H1 (cell line): ENCODE measurements at regions not wholly inside any gene's neighbourhood (a gene's known extent, or its start where the extent isn't known, plus 50 kb on each side); places are given as distances from the start of the nearest gene placed in this dataset.

ENCODE experiments used
- CTCF ChIA-PET: fragments of 300-600 bp; sonication (Branson Sonifier 250); formaldehyde crosslinking; loops from one replicate; lab custom pipeline; 2021; ENCODE audit not compliant: partially characterized antibody; lab: Charles Lee
- POLR2A ChIA-PET: fragments of 300-600 bp; sonication (Branson Sonifier 250); formaldehyde crosslinking; loops from one replicate; lab custom pipeline; 2021; ENCODE audit warnings: inconsistent platforms; ENCODE audit not compliant: partially characterized antibody; lab: Charles Lee
- DNase-seq, 2 experiments: peaks; one replicate each; pipeline versions ENCODE4 v3.0.0 to v3.0.0-alpha.2; 2010 to 2022; ENCODE audit warnings: low spot score in 2 of 2, low read depth in 1 of 2, mixed read lengths in 1 of 2
- FAIRE-seq: peaks from 2 replicates; lab custom pipeline; 2011; peaks lifted over from hg19 to GRCh38; lab: Jason Lieb, UNC
- H2AFZ ChIP-seq: 2 replicates; pipeline ENCODE4 v1.8.1; 2012; ENCODE audit warnings: low read length, inconsistent platforms
- H2AK5ac ChIP-seq: 2 replicates; pipeline ENCODE4 v1.6.1; 2013; ENCODE audit warnings: low read depth, low read length
- H2BK120ac ChIP-seq: replicated peaks from 2 replicates; pipeline ENCODE3; 2013; ENCODE audit warnings: low read depth, low read length, inconsistent platforms
- H2BK12ac ChIP-seq: 2 replicates; pipeline ENCODE4 v1.6.1; 2013; ENCODE audit warnings: low read depth, low read length
- H2BK15ac ChIP-seq: 2 replicates; pipeline ENCODE4 v1.6.1; 2013; ENCODE audit warnings: low read length
- H2BK20ac ChIP-seq: 2 replicates; pipeline ENCODE4 v1.6.1; 2013; ENCODE audit warnings: low read length
- H2BK5ac ChIP-seq: 2 replicates; pipeline ENCODE4 v1.6.1; 2013; ENCODE audit warnings: low read depth, low read length
- H3K14ac ChIP-seq: 2 replicates; pipeline ENCODE4 v1.6.1; 2013; ENCODE audit warnings: inconsistent platforms; ENCODE audit not compliant: insufficient read length
- H3K18ac ChIP-seq: 2 replicates; pipeline ENCODE4 v1.6.1; 2013; ENCODE audit warnings: low read length; ENCODE audit errors: extremely low read depth
- H3K23ac ChIP-seq: 2 replicates; pipeline ENCODE4 v1.6.1; 2013; ENCODE audit warnings: inconsistent platforms; ENCODE audit not compliant: insufficient read length
- H3K23me2 ChIP-seq: 2 replicates; pipeline ENCODE4 v1.6.1; 2013; ENCODE audit warnings: low read depth, low read length
- H3K27ac ChIP-seq: 2 replicates; pipeline ENCODE4 v1.6.1; 2011; ENCODE audit warnings: low read depth, low read length, inconsistent platforms
- H3K27me3 ChIP-seq, 4 experiments: replicated peaks in 1 of 4; 1 replicate in 1 of 4; 2 replicates in 3 of 4; pipeline versions ENCODE4 v1.6.1 to v1.8.1; 2011 to 2013; ENCODE audit warnings: low read length in 3 of 4, mild to moderate bottlenecking in 3 of 4, inconsistent platforms in 2 of 4, mixed read lengths in 2 of 4, moderate library complexity in 1 of 4; ENCODE audit not compliant: control insufficient read depth in 3 of 4, insufficient read depth in 3 of 4; ENCODE audit errors: extremely low read depth in 1 of 4
- H3K36me3 ChIP-seq, 4 experiments: 2 replicates each; pipeline versions ENCODE4 v1.6.1 to v1.8.1; 2011 to 2013; ENCODE audit warnings: mild to moderate bottlenecking in 4 of 4, low read length in 3 of 4, moderate library complexity in 2 of 4, control low read depth in 1 of 4, inconsistent platforms in 1 of 4; ENCODE audit not compliant: insufficient read depth in 4 of 4, control insufficient read depth in 2 of 4
- H3K4ac ChIP-seq: replicated peaks from 2 replicates; pipeline ENCODE3; 2013; ENCODE audit warnings: low read length, low read depth, mixed read lengths, inconsistent platforms; ENCODE audit not compliant: insufficient read length
- H3K4me1 ChIP-seq, 4 experiments: replicated peaks in 1 of 4; 1 replicate in 1 of 4; 2 replicates in 3 of 4; pipeline versions ENCODE4 v1.6.1 to v1.8.1; 2011 to 2013; ENCODE audit warnings: low read length in 3 of 4, inconsistent platforms in 2 of 4, mixed read lengths in 1 of 4; ENCODE audit not compliant: insufficient read depth in 4 of 4, control insufficient read depth in 3 of 4
- H3K4me2 ChIP-seq, 2 experiments: 2 replicates each; pipeline versions ENCODE4 v1.6.1 to v1.8.1; 2011 to 2013; ENCODE audit warnings: low read depth in 2 of 2, low read length in 2 of 2, control low read depth in 1 of 2, inconsistent platforms in 1 of 2, mild to moderate bottlenecking in 1 of 2; ENCODE audit not compliant: insufficient read depth in 1 of 2
- H3K4me3 ChIP-seq, 4 experiments: fragments of 200-600, 300-600 bp in 1 of 4; sonication (generic), shearing (Covaris generic), sonication (Bioruptor Twin) in 1 of 4; 2 replicates each; pipeline versions ENCODE4 v1.5.1 to v1.8.1; 2011 to 2016; ENCODE audit warnings: low read length in 4 of 4, low read depth in 3 of 4, control low read depth in 2 of 4, inconsistent platforms in 2 of 4, mild to moderate bottlenecking in 2 of 4, mixed read lengths in 1 of 4, moderate library complexity in 1 of 4; ENCODE audit not compliant: insufficient read depth in 2 of 4; ENCODE audit errors: extremely low read depth in 1 of 4
- H3K56ac ChIP-seq: replicated peaks from 2 replicates; pipeline ENCODE3; 2013; ENCODE audit warnings: low read depth, mild to moderate bottlenecking, mixed read lengths, low read length, inconsistent platforms; ENCODE audit not compliant: insufficient read length
- H3K79me1 ChIP-seq: 2 replicates; pipeline ENCODE4 v1.6.1; 2013; ENCODE audit warnings: low read depth, low read length, control low read depth
- H3K79me2 ChIP-seq, 2 experiments: 2 replicates each; pipeline versions ENCODE4 v1.6.1 to v1.8.1; 2012 to 2013; ENCODE audit warnings: low read length in 2 of 2, mild to moderate bottlenecking in 2 of 2, inconsistent platforms in 1 of 2; ENCODE audit not compliant: insufficient read depth in 2 of 2, control insufficient read depth in 1 of 2
- H3K9ac ChIP-seq, 4 experiments: replicated peaks in 1 of 4; 1 replicate in 1 of 4; 2 replicates in 3 of 4; pipeline versions ENCODE4 v1.6.1 to v1.8.1; 2011 to 2013; ENCODE audit warnings: low read depth in 3 of 4, low read length in 3 of 4, control low read depth in 2 of 4, mild to moderate bottlenecking in 2 of 4, moderate library complexity in 2 of 4, inconsistent platforms in 1 of 4; ENCODE audit errors: extremely low read depth in 1 of 4
- H3K9me3 ChIP-seq, 2 experiments: 2 replicates each; pipeline versions ENCODE4 v1.6.1 to v1.8.1; 2012 to 2013; ENCODE audit warnings: mild to moderate bottlenecking in 2 of 2, moderate library complexity in 2 of 2, control low read depth in 1 of 2, inconsistent platforms in 1 of 2, low read depth in 1 of 2, low read length in 1 of 2, mixed read lengths in 1 of 2; ENCODE audit not compliant: insufficient read depth in 2 of 2
- H4K20me1 ChIP-seq, 2 experiments: replicated peaks in 1 of 2; 2 replicates each; pipeline versions ENCODE3 to v1.8.1; 2011 to 2013; ENCODE audit warnings: inconsistent platforms in 2 of 2, low read length in 2 of 2, mild to moderate bottlenecking in 1 of 2; ENCODE audit not compliant: insufficient read depth in 2 of 2, control insufficient read depth in 1 of 2
- H4K5ac ChIP-seq: 2 replicates; pipeline ENCODE4 v1.6.1; 2013; ENCODE audit warnings: low read length, low read depth, mixed read lengths, inconsistent platforms; ENCODE audit not compliant: insufficient read length
- H4K8ac ChIP-seq: 2 replicates; pipeline ENCODE4 v1.8.0; 2013; ENCODE audit warnings: mild to moderate bottlenecking, moderate library complexity, low read length, inconsistent platforms; ENCODE audit not compliant: insufficient read depth; ENCODE audit errors: extremely low read depth
- H4K91ac ChIP-seq: replicated peaks from 2 replicates; pipeline ENCODE3; 2013; ENCODE audit warnings: low read length, mixed read lengths, inconsistent platforms; ENCODE audit not compliant: insufficient read length
- ASH2L ChIP-seq: fragments of 200-600, 300-600 bp; sonication (generic); IDR thresholded peaks from one replicate; pipeline ENCODE4 v1.7.1; 2017; ENCODE audit warnings: low read length
- ATF2 ChIP-seq: IDR thresholded peaks from 2 replicates; pipeline ENCODE4 v1.6.1; 2012; ENCODE audit warnings: low read length, inconsistent platforms
- CTBP2 ChIP-seq: IDR thresholded peaks from 2 replicates; pipeline ENCODE4 v1.7.0; 2011; ENCODE audit warnings: borderline replicate concordance, mild to moderate bottlenecking, moderate library complexity, mixed read lengths, low read length; ENCODE audit not compliant: insufficient read depth, insufficient read length
- EZH2 ChIP-seq: fragments of 200-600 bp; sonication (generic); IDR thresholded peaks from 2 replicates; pipeline ENCODE4 v1.7.1; 2012; ENCODE audit warnings: low read depth, mild to moderate bottlenecking, moderate library complexity, low read length, inconsistent platforms; ENCODE audit not compliant: severe bottlenecking
- HDAC2 ChIP-seq, 2 experiments: fragments of 300-600 bp in 1 of 2; sonication (generic) in 1 of 2; IDR thresholded peaks; 2 replicates each; pipeline ENCODE4 v1.6.1; 2011 to 2012; ENCODE audit warnings: low read depth in 2 of 2, low read length in 2 of 2, mild to moderate bottlenecking in 2 of 2, moderate library complexity in 2 of 2, borderline replicate concordance in 1 of 2, inconsistent platforms in 1 of 2
- HDAC6 ChIP-seq: IDR thresholded peaks from one replicate; pipeline ENCODE4 v1.7.1; 2012; ENCODE audit warnings: low read depth, mild to moderate bottlenecking, inconsistent platforms, low read length, moderate library complexity
- JUND ChIP-seq: IDR thresholded peaks from 2 replicates; pipeline ENCODE4 v1.6.1; 2011; ENCODE audit warnings: mild to moderate bottlenecking, improper control_type of control experiment, low read length
- POLR2A ChIP-seq, 2 experiments: IDR thresholded peaks; 1 replicate in 1 of 2; 2 replicates in 1 of 2; pipeline ENCODE4 v1.6.1; 2011; ENCODE audit warnings: low read depth in 2 of 2, low read length in 2 of 2, mild to moderate bottlenecking in 2 of 2; ENCODE audit errors: control extremely low read depth in 1 of 2
- RBBP5 ChIP-seq: IDR thresholded peaks from 2 replicates; pipeline ENCODE4 v1.7.1; 2012; ENCODE audit warnings: low read depth, mild to moderate bottlenecking, inconsistent platforms, low read length, moderate library complexity, borderline replicate concordance
- SP4 ChIP-seq: IDR thresholded peaks from 2 replicates; pipeline ENCODE4 v1.6.1; 2012; ENCODE audit warnings: low read length, inconsistent platforms
- TBP ChIP-seq: IDR thresholded peaks from 2 replicates; pipeline ENCODE4 v1.6.1; 2011; ENCODE audit warnings: low read depth, low read length, improper control_type of control experiment
- YY1 ChIP-seq: IDR thresholded peaks from 2 replicates; pipeline ENCODE4 v1.6.1; 2011; ENCODE audit warnings: low read depth, mild to moderate bottlenecking, low read length
- WGBS, 2 experiments: shearing (Covaris generic) in 1 of 2; methylation state at CpG; one replicate each; pipeline versions ENCODE4 v1.1.6 to v1.1.7; 2013 to 2015; ENCODE audit warnings: low lambda C conversion rate in 2 of 2, mixed read lengths in 2 of 2, inconsistent platforms in 1 of 2, low coverage in 1 of 2, missing lambda C conversion rate in 1 of 2; ENCODE audit not compliant: insufficient replicate concordance in 2 of 2, insufficient coverage in 1 of 2, insufficient read length in 1 of 2; ENCODE audit errors: extremely low coverage in 1 of 2, missing lambda C conversion rate in 1 of 2; 5-methylcytosine and 5-hydroxymethylcytosine counted together
- TF ChIP-seq, protein P1 (sequence below): IDR thresholded peaks from 2 replicates; pipeline ENCODE4 v1.6.1; 2012; ENCODE audit warnings: inconsistent platforms

GRCh38 chr6:86738078-86738477 is 199.2 kb upstream of the HTR1E start:
- H2BK120ac ChIP-seq, result no peak overlapping the region
- no peaks in the 10 kb centered on the region for H3K79me1 ChIP-seq
- no peak for DNase-seq
- no peaks in the 10 kb centered on the region for H3K23me2 ChIP-seq
- no peaks in the 10 kb centered on the region for H3K79me2 ChIP-seq
- H3K18ac ChIP-seq, result no peak overlapping the region
- H3K36me3 ChIP-seq, result no peaks in the 10 kb centered on the region
- no peak overlapping the region for H2BK12ac ChIP-seq
- H2AK5ac ChIP-seq, result no peak overlapping the region
- TF ChIP-seq TBP (no peak), JUND (no peak), CTBP2 (no peak), EZH2 (no peak), YY1 (no peak), HDAC2 (IDR thresholded peaks at IDR 0.05; ENCODE audit: borderline replicate concordance in 1 of 2, low read depth in 2 of 2, low read length in 2 of 2) (no peak), HDAC6 (no peak), POLR2A (IDR thresholded peaks at IDR 0.05; ENCODE audit: control extremely low read depth in 1 of 2, low read depth in 2 of 2, low read length in 2 of 2) (no peak), SP4 (no peak), ASH2L (no peak), ATF2 (no peak), RBBP5 (no peak)
- TF ChIP-seq, protein P1, sequence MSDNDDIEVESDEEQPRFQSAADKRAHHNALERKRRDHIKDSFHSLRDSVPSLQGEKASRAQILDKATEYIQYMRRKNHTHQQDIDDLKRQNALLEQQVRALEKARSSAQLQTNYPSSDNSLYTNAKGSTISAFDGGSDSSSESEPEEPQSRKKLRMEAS, result no peak
- H3K23ac ChIP-seq, result no peak overlapping the region
- no peak overlapping the region for H4K8ac ChIP-seq
- no peak overlapping the region for H3K4me3 ChIP-seq
- no peak overlapping the region for H2BK15ac ChIP-seq
- ChIA-PET POLR2A (no interaction called here), CTCF (no interaction called here)
- H4K20me1 ChIP-seq, result no peaks in the 10 kb centered on the region
- no peak overlapping the region for H2BK5ac ChIP-seq
- H3K14ac ChIP-seq, result no peak overlapping the region
- H2AFZ ChIP-seq, result no peak overlapping the region
- H3K27me3 ChIP-seq, result no peaks in the 10 kb centered on the region
- H3K27ac ChIP-seq, result no peak overlapping the region
- H3K9ac ChIP-seq, result no peak overlapping the region
- no peak for FAIRE-seq
- 92% methylated on average over 1 of the region's 1 CpG; no CpG with 5 or more reads in 1 of the 2 experiments for WGBS, 2 experiments
- no peak overlapping the region for H3K56ac ChIP-seq
- H4K91ac ChIP-seq, result no peak overlapping the region
- H3K4me2 ChIP-seq, result no peak overlapping the region
- H3K4me1 ChIP-seq, result no peaks in the 10 kb centered on the region
- H3K4ac ChIP-seq, result no peak overlapping the region
- no peak overlapping the region for H2BK20ac ChIP-seq
- no peaks in the 10 kb centered on the region for H3K9me3 ChIP-seq
- H4K5ac ChIP-seq, result no peak overlapping the region
